ENCODE measurements at regions not wholly inside any gene's neighbourhood (a gene's known extent, or its start where the extent isn't known, plus 50 kb on each side); places are given as distances from the start of the nearest gene placed in this dataset.

GRCh38 chr11:116164843-116165242 lies 607.9 kb downstream of the BUD13 start:
- Histone ChIP-seq H3K27me3 (ENCODE audit: control insufficient read depth, insufficient read depth, low read length) (no peaks in the 10 kb centered on the region), H3K4me3 (ENCODE audit: low read length in 3 of 3) (no peak overlapping the region), H3K27ac (ENCODE audit: low read depth in 2 of 2, low read length in 2 of 2) (no peak overlapping the region), H3K9me3 (ENCODE audit: control insufficient read depth in 2 of 3, insufficient read depth in 1 of 3, low read length in 3 of 3) (no peaks in the 10 kb centered on the region), H3K36me3 (ENCODE audit: control insufficient read depth in 2 of 3, insufficient read depth in 3 of 3, low read length in 3 of 3) (no peaks in the 10 kb centered on the region), H3K4me1 (ENCODE audit: control insufficient read depth in 2 of 3, insufficient read depth in 2 of 3, low read depth in 1 of 3, low read length in 3 of 3) (no peaks in the 10 kb centered on the region), H3K9ac (ENCODE audit: low read length in 3 of 3) (no peak overlapping the region)
- no peak for TF ChIP-seq CTCF (IDR thresholded peaks at IDR 0.05; ENCODE audit: borderline replicate concordance, extremely low read depth, insufficient read depth)
- FAIRE-seq (no peak), DNase-seq (peak in 1 of 5 donors; percentile 26)
- intact Hi-C loops (cut with DNase I): no loop called here

- Histone ChIP-seq H3K4me1 (ENCODE audit: control insufficient read depth in 2 of 3, insufficient read depth in 2 of 3, low read depth in 1 of 3, low read length in 3 of 3) (no peaks in the 10 kb centered on the region), H3K9ac (ENCODE audit: low read length in 3 of 3) (no peak overlapping the region), H3K9me3 (ENCODE audit: control insufficient read depth in 2 of 3, insufficient read depth in 1 of 3, low read length in 3 of 3) (no peaks in the 10 kb centered on the region), H3K4me3 (ENCODE audit: low read length in 3 of 3) (no peak overlapping the region), H3K36me3 (ENCODE audit: control insufficient read depth in 2 of 3, insufficient read depth in 3 of 3, low read length in 3 of 3) (no peaks in the 10 kb centered on the region), H3K27me3 (ENCODE audit: control insufficient read depth, insufficient read depth, low read length) (no peaks in the 10 kb centered on the region), H3K27ac (ENCODE audit: low read depth in 2 of 2, low read length in 2 of 2) (no peak overlapping the region)
- FAIRE-seq (no peak), DNase-seq (peak in 4 of 5 donors; percentile 79 to 92 (median 89))
- no peak for TF ChIP-seq CTCF (IDR thresholded peaks at IDR 0.05; ENCODE audit: borderline replicate concordance, extremely low read depth, insufficient read depth)
- intact Hi-C loops (cut with DNase I): no loop called here
Observed at GRCh38 chr11:116162886-116163230, 609.9 kb downstream of the BUD13 start.

GRCh38 chr11:116162086-116162885 lies 610.5 kb downstream of the BUD13 start:
- no peaks in the 10 kb centered on the region for H3K27me3 ChIP-seq (ENCODE audit: control insufficient read depth, insufficient read depth, low read length)
- DNase-seq (peak in 2 of 5 donors; percentile 9 to 45), FAIRE-seq (no peak)
- no peak overlapping the region for H3K27ac ChIP-seq (ENCODE audit: low read depth in 2 of 2, low read length in 2 of 2)
- H3K9me3 ChIP-seq (ENCODE audit: control insufficient read depth in 2 of 3, insufficient read depth in 1 of 3, low read length in 3 of 3): no peaks in the 10 kb centered on the region
- H3K9ac ChIP-seq (ENCODE audit: low read length in 3 of 3): no peak overlapping the region
- H3K4me3 ChIP-seq (ENCODE audit: low read length in 3 of 3): no peak overlapping the region
- no peak for TF ChIP-seq CTCF (IDR thresholded peaks at IDR 0.05; ENCODE audit: borderline replicate concordance, extremely low read depth, insufficient read depth)
- H3K4me1 ChIP-seq (ENCODE audit: control insufficient read depth in 2 of 3, insufficient read depth in 2 of 3, low read depth in 1 of 3, low read length in 3 of 3): no peaks in the 10 kb centered on the region
- no peaks in the 10 kb centered on the region for H3K36me3 ChIP-seq (ENCODE audit: control insufficient read depth in 2 of 3, insufficient read depth in 3 of 3, low read length in 3 of 3)
- intact Hi-C loops (cut with DNase I): no loop called here
